ENCODE measurements at regions not wholly inside any gene's neighbourhood (a gene's known extent, or its start where the extent isn't known, plus 50 kb on each side); places are given as distances from the start of the nearest gene placed in this dataset.
"Not testable (repeated sequence)": the region's sequence is repeated elsewhere in the genome, so short reads cannot be mapped to it uniquely, and the experiment has no call there.

GRCh38 chr3:154684440-154684839, 254.4 kb upstream of the GPR149 start:
- DNase-seq (ENCODE audit: low read depth): no peak

GRCh38 chr3:154684021-154684420, 254.0 kb upstream of the GPR149 start:
- DNase-seq (ENCODE audit: low read depth): no peak

GRCh38 chr3:154678041-154678654, 248.2 kb upstream of the GPR149 start:
- DNase-seq (ENCODE audit: low read depth): no peak

GRCh38 chr3:154668835-154669234, 238.8 kb upstream of the GPR149 start:
- no peak for DNase-seq (ENCODE audit: low read depth)

- DNase-seq (ENCODE audit: low read depth): no peak
Measured at GRCh38 chr3:154668187-154668586, 238.2 kb upstream of the GPR149 start.

- no peak for DNase-seq (ENCODE audit: low read depth)
Measured at GRCh38 chr3:154666542-154666941, 236.6 kb upstream of the GPR149 start.

GRCh38 chr3:154664714-154665113, 234.7 kb upstream of the GPR149 start:
- no peak for DNase-seq (ENCODE audit: low read depth)

- DNase-seq (ENCODE audit: low read depth): no peak
Measured at GRCh38 chr3:154662851-154663250, 232.9 kb upstream of the GPR149 start.

GRCh38 chr3:154660811-154661210, 230.8 kb upstream of the GPR149 start:
- no peak for DNase-seq (ENCODE audit: low read depth)

GRCh38 chr3:154658000-154658399, 228.0 kb upstream of the GPR149 start:
- no peak for DNase-seq (ENCODE audit: low read depth)

- no peak for DNase-seq (ENCODE audit: low read depth)
Measured at GRCh38 chr3:154657218-154657617, 227.2 kb upstream of the GPR149 start.

GRCh38 chr3:154656486-154656885, 226.5 kb upstream of the GPR149 start:
- peak; percentile 4 for DNase-seq (ENCODE audit: low read depth)

GRCh38 chr3:154642145-154642544, 212.2 kb upstream of the GPR149 start:
- DNase-seq (ENCODE audit: low read depth): no peak

GRCh38 chr3:154625756-154626155, 195.8 kb upstream of the GPR149 start:
- no peak for DNase-seq (ENCODE audit: low read depth)

GRCh38 chr3:154619621-154620020, 189.6 kb upstream of the GPR149 start:
- DNase-seq (ENCODE audit: low read depth): not testable (repeated sequence)

- no peak for DNase-seq (ENCODE audit: low read depth)
Measured at GRCh38 chr3:154616298-154616697, 186.3 kb upstream of the GPR149 start.

GRCh38 chr3:154615471-154615870, 185.5 kb upstream of the GPR149 start:
- DNase-seq (ENCODE audit: low read depth): peak; percentile 36

GRCh38 chr3:154614601-154615000, 184.6 kb upstream of the GPR149 start:
- DNase-seq (ENCODE audit: low read depth): no peak

- no peak for DNase-seq (ENCODE audit: low read depth)
Measured at GRCh38 chr3:154614078-154614477, 184.1 kb upstream of the GPR149 start.

GRCh38 chr3:154602241-154602640, 172.3 kb upstream of the GPR149 start:
- DNase-seq (ENCODE audit: low read depth): no peak

- DNase-seq (ENCODE audit: low read depth): no peak
Measured at GRCh38 chr3:154598166-154598565, 168.2 kb upstream of the GPR149 start.

- no peak for DNase-seq (ENCODE audit: low read depth)
Measured at GRCh38 chr3:154590675-154591384, 160.8 kb upstream of the GPR149 start.

GRCh38 chr3:154588831-154589230, 158.8 kb upstream of the GPR149 start:
- no peak for DNase-seq (ENCODE audit: low read depth)
